ENCODE measurements at regions not wholly inside any gene's neighbourhood (a gene's known extent, or its start where the extent isn't known, plus 50 kb on each side); places are given as distances from the start of the nearest gene placed in this dataset.

GRCh38 chr21:28220680-28221079 lies 772.0 kb downstream of the LTN1 start:
- no peak overlapping the region for H3K27ac ChIP-seq (ENCODE audit: low read depth, low read length)
- H3K4me3 ChIP-seq (ENCODE audit: low read length) = no peak overlapping the region
- H3K4me1 ChIP-seq (ENCODE audit: control insufficient read depth, low read length) = no peaks in the 10 kb centered on the region
- no peaks in the 10 kb centered on the region for H4K20me1 ChIP-seq (ENCODE audit: control insufficient read depth, insufficient read depth, low read depth, low read length)
- H3K36me3 ChIP-seq (ENCODE audit: control insufficient read depth, low read length) = no peaks in the 10 kb centered on the region
- H3K79me2 ChIP-seq (ENCODE audit: control insufficient read depth, low read length) = no peaks in the 10 kb centered on the region
- no peak for TF ChIP-seq EZH2phosphoT487 (IDR thresholded peaks at IDR 0.05; ENCODE audit: borderline replicate concordance, low read length)
- TF ChIP-seq CTCF (IDR thresholded peaks at IDR 0.05; ENCODE audit: low read depth, low read length, poor library complexity, severe bottlenecking) = no peak
- H3K9me2 ChIP-seq (replicated peaks; ENCODE audit: control insufficient read depth, low read length) = no peaks in the 10 kb centered on the region
- H3K4me2 ChIP-seq (ENCODE audit: low read length) = no peak overlapping the region
- H3K27me3 ChIP-seq (ENCODE audit: control insufficient read depth, low read length) = no peaks in the 10 kb centered on the region
- H3F3A ChIP-seq (ENCODE audit: control insufficient read depth, insufficient read depth) = no peaks in the 10 kb centered on the region
- no peaks in the 10 kb centered on the region for H3K9me3 ChIP-seq (ENCODE audit: control insufficient read depth, insufficient read depth, low read length)

GRCh38 chr21:28216976-28217523 lies 775.6 kb downstream of the LTN1 start:
- H3K9me3 ChIP-seq (ENCODE audit: control insufficient read depth, insufficient read depth, low read length) = no peaks in the 10 kb centered on the region
- no peak overlapping the region for H3K4me3 ChIP-seq (ENCODE audit: low read length)

GRCh38 chr21:28215214-28215954 lies 777.3 kb downstream of the LTN1 start:
- no peaks in the 10 kb centered on the region for H3K4me1 ChIP-seq (ENCODE audit: control insufficient read depth, low read length)
- no peaks in the 10 kb centered on the region for H3K79me2 ChIP-seq (ENCODE audit: control insufficient read depth, low read length)
- H3K4me2 ChIP-seq (ENCODE audit: low read length) = no peak overlapping the region
- H3K27me3 ChIP-seq (ENCODE audit: control insufficient read depth, low read length) = no peaks in the 10 kb centered on the region
- H3K27ac ChIP-seq (ENCODE audit: low read depth, low read length) = no peak overlapping the region
- no peaks in the 10 kb centered on the region for H3K9me3 ChIP-seq (ENCODE audit: control insufficient read depth, insufficient read depth, low read length)
- no peaks in the 10 kb centered on the region for H3F3A ChIP-seq (ENCODE audit: control insufficient read depth, insufficient read depth)
- no peak overlapping the region for H3K4me3 ChIP-seq (ENCODE audit: low read length)
- H3K36me3 ChIP-seq (ENCODE audit: control insufficient read depth, low read length) = no peaks in the 10 kb centered on the region
- no peaks in the 10 kb centered on the region for H3K9me2 ChIP-seq (replicated peaks; ENCODE audit: control insufficient read depth, low read length)
- TF ChIP-seq CTCF (IDR thresholded peaks at IDR 0.05; ENCODE audit: low read depth, low read length, poor library complexity, severe bottlenecking) = no peak
- no peak for TF ChIP-seq EZH2phosphoT487 (IDR thresholded peaks at IDR 0.05; ENCODE audit: borderline replicate concordance, low read length)
- no peaks in the 10 kb centered on the region for H4K20me1 ChIP-seq (ENCODE audit: control insufficient read depth, insufficient read depth, low read depth, low read length)

More at GRCh38 chr21:28216976-28217523, 775.6 kb downstream of the LTN1 start:
- no peaks in the 10 kb centered on the region for H3F3A ChIP-seq (ENCODE audit: control insufficient read depth, insufficient read depth)
- H3K27me3 ChIP-seq (ENCODE audit: control insufficient read depth, low read length) = no peaks in the 10 kb centered on the region
- no peak for TF ChIP-seq EZH2phosphoT487 (IDR thresholded peaks at IDR 0.05; ENCODE audit: borderline replicate concordance, low read length)
- no peak for TF ChIP-seq CTCF (IDR thresholded peaks at IDR 0.05; ENCODE audit: low read depth, low read length, poor library complexity, severe bottlenecking)
- H3K79me2 ChIP-seq (ENCODE audit: control insufficient read depth, low read length) = no peaks in the 10 kb centered on the region
- H3K36me3 ChIP-seq (ENCODE audit: control insufficient read depth, low read length) = no peaks in the 10 kb centered on the region
- no peak overlapping the region for H3K27ac ChIP-seq (ENCODE audit: low read depth, low read length)
- H3K4me1 ChIP-seq (ENCODE audit: control insufficient read depth, low read length) = no peaks in the 10 kb centered on the region
- no peak overlapping the region for H3K4me2 ChIP-seq (ENCODE audit: low read length)
- no peaks in the 10 kb centered on the region for H4K20me1 ChIP-seq (ENCODE audit: control insufficient read depth, insufficient read depth, low read depth, low read length)
- no peaks in the 10 kb centered on the region for H3K9me2 ChIP-seq (replicated peaks; ENCODE audit: control insufficient read depth, low read length)
